ENCODE measurements at regions not wholly inside any gene's neighbourhood (a gene's known extent, or its start where the extent isn't known, plus 50 kb on each side); places are given as distances from the start of the nearest gene placed in this dataset.

DNA sequence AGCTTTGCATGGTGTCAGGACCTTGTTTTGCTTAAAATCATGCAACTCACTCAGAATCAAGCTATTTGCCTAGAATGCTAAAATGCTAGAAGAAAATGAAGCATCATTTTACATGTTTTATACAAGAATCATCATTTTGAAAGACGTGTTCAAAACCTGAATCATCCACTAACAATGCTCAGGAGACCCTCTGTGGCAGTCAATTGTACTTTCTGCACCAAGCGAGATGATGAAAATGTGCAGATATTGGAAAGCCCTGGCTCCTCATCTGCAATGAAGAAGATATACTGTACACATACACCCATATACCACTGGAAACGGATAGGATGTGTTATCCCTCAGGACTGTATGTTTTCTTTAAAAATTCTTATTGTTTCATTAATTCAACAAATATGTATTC is 92.7 kb downstream of the DYRK2 start:
- TF ChIP-seq, protein P1, sequence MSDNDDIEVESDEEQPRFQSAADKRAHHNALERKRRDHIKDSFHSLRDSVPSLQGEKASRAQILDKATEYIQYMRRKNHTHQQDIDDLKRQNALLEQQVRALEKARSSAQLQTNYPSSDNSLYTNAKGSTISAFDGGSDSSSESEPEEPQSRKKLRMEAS (IDR thresholded peaks at IDR 0.05; ENCODE audit: insufficient read depth, insufficient read length) = no peak
- no peak for TF ChIP-seq POLR2A (IDR thresholded peaks at IDR 0.05; ENCODE audit: low read depth, low read length)
- TF ChIP-seq, protein P2, sequence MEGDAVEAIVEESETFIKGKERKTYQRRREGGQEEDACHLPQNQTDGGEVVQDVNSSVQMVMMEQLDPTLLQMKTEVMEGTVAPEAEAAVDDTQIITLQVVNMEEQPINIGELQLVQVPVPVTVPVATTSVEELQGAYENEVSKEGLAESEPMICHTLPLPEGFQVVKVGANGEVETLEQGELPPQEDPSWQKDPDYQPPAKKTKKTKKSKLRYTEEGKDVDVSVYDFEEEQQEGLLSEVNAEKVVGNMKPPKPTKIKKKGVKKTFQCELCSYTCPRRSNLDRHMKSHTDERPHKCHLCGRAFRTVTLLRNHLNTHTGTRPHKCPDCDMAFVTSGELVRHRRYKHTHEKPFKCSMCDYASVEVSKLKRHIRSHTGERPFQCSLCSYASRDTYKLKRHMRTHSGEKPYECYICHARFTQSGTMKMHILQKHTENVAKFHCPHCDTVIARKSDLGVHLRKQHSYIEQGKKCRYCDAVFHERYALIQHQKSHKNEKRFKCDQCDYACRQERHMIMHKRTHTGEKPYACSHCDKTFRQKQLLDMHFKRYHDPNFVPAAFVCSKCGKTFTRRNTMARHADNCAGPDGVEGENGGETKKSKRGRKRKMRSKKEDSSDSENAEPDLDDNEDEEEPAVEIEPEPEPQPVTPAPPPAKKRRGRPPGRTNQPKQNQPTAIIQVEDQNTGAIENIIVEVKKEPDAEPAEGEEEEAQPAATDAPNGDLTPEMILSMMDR (IDR thresholded peaks at IDR 0.05; ENCODE audit: extremely low read depth in 1 of 2, insufficient read depth in 1 of 2, low read depth in 1 of 2, low read length in 2 of 2) = no peak
- TF ChIP-seq EZH2 (IDR thresholded peaks at IDR 0.05; ENCODE audit: borderline replicate concordance, low read depth, low read length, severe bottlenecking) = no peak
- no peak for TF ChIP-seq GATA2 (IDR thresholded peaks at IDR 0.05; ENCODE audit: insufficient read depth, insufficient read length, low read depth, low read length)
